Activated CD4-positive, alpha-beta T cell treated with anti-CD3 and anti-CD28 coated beads, Interleukin-2, amount 50 U/mL, for 4 hours (primary cell): ENCODE measurements at regions not wholly inside any gene's neighbourhood (a gene's known extent, or its start where the extent isn't known, plus 50 kb on each side); places are given as distances from the start of the nearest gene placed in this dataset.
"Not testable (repeated sequence)": the region's sequence is repeated elsewhere in the genome, so short reads cannot be mapped to it uniquely, and the experiment has no call there.

Source experiments
- DNase-seq, 2 experiments: peaks; one replicate each; pipeline ENCODE4 v3.0.0-alpha.2; 2020

DNA sequence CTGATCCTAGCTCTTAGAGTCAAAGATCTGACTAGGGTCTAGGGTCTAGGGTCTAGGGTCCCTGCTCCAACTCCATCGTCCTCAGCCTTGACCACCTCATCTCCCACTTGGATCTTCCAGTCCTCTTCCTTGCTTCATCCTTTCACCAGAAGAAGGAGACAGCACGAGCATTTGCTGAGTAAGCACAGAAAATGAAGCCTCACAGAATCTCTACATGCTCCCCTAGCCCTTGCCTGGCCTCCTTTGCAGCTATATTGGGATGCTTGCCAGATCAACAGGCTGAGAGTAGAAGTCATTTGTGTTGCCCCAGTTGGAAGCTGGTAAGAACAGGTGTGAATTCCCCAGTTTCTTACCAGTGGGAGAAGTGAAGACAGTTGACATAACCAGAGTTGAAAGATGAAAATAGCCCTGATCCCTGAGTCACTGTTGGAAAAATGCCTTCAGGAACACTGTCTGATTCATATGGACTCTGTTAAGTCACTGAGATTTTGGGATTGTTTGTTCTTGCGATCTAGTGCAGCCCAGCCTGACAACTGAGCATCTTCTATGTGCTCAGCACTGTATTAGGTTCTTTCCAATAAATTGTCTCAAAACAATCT, 552.5 kb downstream of the INSC start:
- DNase-seq: no peak

GRCh38 chr11:15668718-15669117, 554.0 kb downstream of the INSC start:
- no peak for DNase-seq

- DNase-seq: no peak
These were observed 555.9 kb downstream of the INSC start for GRCh38 chr11:15670520-15671070.

GRCh38 chr11:15671216-15671615, 556.5 kb downstream of the INSC start:
- no peak for DNase-seq

DNA sequence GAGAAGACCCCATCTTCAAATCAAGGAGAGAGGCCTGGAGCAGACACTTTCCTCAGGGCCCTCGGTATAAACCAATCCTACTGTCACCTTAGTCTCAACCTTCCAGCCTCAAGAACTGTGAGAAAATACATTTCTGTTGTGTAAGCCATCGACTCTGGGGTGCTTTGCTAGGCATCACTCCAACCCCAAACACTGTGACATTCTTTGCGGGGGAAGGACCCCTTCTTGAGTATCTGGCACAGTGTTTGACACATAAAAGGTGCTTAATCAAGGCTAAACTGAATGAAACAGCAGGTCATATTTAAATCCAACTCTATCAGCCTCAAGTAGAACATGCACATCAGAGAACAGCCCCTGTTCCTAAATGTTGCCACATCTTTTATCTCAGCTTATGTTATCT, 558.1 kb downstream of the INSC start:
- no peak for DNase-seq

DNA sequence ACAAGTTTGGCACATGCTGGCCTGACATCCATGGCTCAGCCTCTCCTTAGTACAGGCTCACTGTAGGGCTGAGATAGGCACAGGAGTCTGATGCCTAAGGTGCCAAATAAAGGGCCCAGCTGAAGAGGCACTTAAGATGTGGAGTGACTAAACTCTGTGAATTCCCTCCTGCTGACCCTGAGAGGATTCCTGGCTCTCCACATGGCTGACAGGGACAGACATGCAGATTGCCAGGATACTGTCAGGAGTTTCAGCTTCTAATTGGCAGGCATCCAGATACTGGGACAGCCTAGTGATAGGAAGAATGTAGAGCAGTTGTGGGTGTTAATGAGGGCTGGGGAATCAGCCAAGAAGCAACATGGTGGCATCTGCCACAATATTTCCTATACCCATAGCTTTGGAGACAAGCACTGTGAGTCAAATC, 558.7 kb downstream of the INSC start:
- DNase-seq: no peak

- no peak for DNase-seq
These were observed 560.0 kb downstream of the INSC start for GRCh38 chr11:15674756-15675155.

GRCh38 chr11:15675683-15676082, 561.0 kb downstream of the INSC start:
- DNase-seq: no peak

DNA sequence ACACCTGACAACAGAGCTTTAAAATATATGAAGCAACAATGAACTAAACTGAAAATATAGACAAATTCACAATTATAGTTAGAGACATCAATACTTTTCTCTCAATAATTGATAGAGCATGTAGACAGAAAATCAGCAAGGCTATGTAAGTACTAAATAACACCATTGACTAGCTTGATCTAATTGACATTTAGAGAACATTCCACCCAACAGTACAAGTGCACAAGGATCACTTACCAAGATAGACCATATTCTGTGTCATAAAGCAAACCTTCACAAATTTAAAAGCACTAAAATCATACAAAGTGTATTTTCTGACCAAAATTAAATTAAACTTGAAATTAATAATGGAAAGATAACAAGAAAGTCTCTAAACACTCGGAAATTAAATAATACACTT, 562.5 kb downstream of the INSC start:
- no peak for DNase-seq

DNA sequence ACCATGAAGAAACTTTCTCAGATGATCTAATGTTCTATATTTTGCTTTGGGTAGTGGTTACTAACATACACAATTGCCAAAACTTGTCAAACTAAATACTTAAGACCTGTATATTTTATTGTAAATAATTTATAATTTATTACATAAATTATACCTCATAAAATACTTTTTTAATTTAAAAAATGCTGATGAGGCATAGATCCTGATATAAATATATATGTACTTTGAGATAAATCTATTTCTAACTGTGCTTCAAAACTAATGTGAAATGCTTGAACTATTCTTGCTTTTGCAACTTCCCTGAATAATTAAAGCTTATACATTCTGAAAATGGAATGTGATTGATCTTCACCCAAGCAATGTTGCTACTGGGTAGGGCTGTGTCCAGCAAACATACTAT, 568.8 kb downstream of the INSC start:
- no peak for DNase-seq

DNA sequence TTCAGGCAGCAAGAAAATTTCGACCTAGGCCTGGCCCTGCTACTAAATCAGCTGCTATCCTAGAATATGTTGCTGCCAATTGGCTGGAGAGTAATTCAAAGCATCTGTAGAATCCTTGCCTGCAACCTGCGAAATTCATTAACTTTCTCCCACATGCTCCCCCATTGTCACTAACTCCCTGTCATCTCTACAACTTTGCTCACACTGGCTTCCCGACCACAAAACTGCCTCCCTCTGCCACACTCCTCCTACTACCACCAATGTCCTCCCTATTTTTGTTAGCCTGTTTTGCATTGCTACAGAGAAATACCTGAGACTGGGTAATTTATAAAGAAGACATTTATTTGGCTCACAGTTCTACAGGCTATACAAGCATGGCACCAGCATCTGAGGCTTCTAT, 570.6 kb downstream of the INSC start:
- no peak for DNase-seq

- not testable (repeated sequence) for DNase-seq
These were observed 571.5 kb downstream of the INSC start for GRCh38 chr11:15686259-15686658.

GRCh38 chr11:15687342-15687741, 572.6 kb downstream of the INSC start:
- DNase-seq: no peak

GRCh38 chr11:15688351-15688792, 573.6 kb downstream of the INSC start:
- DNase-seq: no peak

GRCh38 chr11:15690320-15690719, 575.6 kb downstream of the INSC start:
- DNase-seq: no peak

DNA sequence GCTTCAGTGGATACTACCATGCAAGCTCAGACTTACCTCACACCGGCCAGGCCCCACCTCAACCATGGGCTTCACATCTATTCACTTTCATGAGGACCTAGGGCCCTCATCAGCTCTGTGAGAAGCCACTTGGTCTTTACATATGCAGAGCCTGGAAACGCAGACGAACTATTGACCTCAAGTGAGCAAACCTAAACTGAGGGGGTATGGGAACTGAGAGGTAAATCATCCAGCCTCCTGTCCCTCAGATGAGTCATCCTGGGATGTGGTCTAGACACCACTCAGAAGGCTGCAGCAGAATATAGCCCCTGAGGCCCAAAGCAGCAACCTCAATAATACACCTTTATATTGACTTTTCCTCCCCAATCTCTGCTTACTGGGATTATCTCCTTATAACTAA, 578.0 kb downstream of the INSC start:
- DNase-seq: no peak

- no peak for DNase-seq
These were observed 580.5 kb downstream of the INSC start for GRCh38 chr11:15695096-15695721.

- no peak for DNase-seq
These were observed 581.3 kb downstream of the INSC start for GRCh38 chr11:15696069-15696468.

DNA sequence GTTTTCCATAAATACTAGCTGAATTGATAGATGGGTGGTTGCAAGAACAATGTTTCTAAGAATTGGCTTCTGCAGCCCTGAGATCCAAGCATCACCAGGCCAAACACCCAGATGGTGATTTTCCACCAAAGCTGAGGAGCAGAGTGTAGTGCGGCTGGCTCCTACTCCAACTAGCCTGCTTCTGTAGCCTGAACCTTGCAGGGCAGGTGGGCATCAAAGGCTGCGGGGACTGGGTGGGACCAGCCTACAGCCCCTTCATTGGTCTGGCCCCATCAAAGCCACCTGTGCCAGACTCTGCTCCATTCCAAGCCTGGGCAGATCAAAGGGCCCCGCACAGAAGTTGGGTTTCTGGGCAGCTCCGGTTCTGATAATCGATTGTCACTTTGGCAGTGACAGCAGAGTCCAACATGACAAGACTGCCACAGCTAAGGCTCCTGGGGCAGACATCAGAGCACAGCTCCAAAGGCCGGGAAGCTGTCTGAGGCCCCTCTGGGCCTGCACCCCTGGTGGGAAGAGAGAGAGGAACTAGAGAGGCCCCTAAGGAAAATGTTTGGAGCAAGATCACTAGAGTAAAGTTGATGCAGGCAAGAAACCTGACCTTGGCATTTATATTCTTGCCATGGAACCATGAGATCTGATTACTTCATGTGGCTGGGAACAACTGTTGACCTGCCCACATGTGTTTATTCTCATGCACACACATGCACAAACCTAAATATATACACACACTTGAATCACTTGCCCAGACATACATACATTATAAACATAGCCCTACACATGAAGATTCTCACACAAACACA, 582.9 kb downstream of the INSC start:
- DNase-seq: no peak

GRCh38 chr11:15698855-15699254, 584.1 kb downstream of the INSC start:
- no peak for DNase-seq

DNA sequence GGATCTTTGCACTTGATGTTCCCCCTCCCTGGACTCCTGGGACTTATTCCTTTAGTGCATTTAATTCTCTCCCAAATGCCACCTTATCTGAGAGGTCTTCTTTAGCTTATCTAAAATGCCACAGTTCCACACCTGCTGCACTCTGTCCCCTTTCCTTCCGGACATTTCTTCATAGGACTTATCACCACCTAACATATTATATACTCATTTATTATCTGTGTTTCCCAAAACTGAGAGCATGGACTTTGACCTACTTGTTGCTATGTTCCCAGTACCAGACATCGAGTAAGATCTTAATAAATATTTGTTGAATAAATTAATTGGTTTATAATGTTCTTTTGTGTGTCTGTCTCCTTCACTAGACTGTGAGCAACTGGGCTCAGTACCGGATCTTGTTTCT, 585.3 kb downstream of the INSC start:
- DNase-seq: no peak

- no peak for DNase-seq
These were observed 585.7 kb downstream of the INSC start for GRCh38 chr11:15700456-15700855.

DNA sequence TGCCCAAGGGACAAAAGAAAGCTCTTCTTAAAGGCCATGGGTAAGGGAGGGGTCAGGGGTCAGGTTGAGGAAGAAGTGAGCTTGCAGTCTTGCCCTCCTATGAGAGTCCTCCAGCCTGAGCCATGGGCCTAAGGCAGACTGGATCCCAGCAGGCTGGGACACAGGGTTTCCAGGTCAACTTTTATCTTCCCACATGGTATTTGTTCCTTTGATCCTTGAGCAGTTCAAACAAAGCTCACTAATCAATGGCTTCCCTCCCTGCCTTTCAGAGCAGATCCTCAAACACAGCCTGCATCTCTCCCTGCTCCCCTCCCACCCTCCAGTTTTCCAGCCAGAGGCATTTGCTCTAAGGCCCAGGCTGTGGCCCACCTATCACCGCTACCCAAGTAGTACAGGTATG, 589.3 kb downstream of the INSC start:
- DNase-seq: no peak

DNA sequence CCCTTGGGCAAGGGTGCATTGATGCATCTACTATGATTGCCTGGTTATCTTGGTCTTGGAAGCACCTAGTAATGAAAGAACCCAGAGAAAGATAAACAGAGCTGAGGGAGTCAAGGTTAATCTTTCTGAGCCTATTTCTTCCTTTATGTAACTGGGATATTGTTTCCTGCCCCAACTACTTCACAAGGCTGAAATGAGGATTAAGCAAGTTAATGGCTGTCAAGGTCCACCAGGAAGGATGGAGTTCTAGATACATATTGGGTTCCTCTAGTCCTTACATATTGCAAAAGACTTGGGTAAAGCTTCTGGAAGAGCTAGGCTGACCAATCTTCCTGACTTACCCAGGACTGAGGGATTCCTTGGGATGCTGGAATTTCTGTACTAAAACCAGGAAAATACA, 589.8 kb downstream of the INSC start:
- no peak for DNase-seq
